PC-9 (cell line): ENCODE measurements at regions not wholly inside any gene's neighbourhood (a gene's known extent, or its start where the extent isn't known, plus 50 kb on each side); places are given as distances from the start of the nearest gene placed in this dataset.

Experiments
- CTCF ChIP-seq: fragments of 200-600 bp; sonication (generic); conservative IDR thresholded peaks from 2 replicates; pipeline ENCODE4 v1.6.1; 2017; ENCODE audit warnings: mixed run types, antibody characterized with exemption, mild to moderate bottlenecking, moderate library complexity
- EZH2 ChIP-seq: fragments of 200-600 bp; sonication (generic); IDR thresholded peaks from 2 replicates; pipeline ENCODE4 v1.8.0; 2017; ENCODE audit warnings: antibody characterized with exemption, low read depth

- no peak for TF ChIP-seq EZH2
- TF ChIP-seq CTCF, result no peak
Observed at GRCh38 chr2:172230889-172231401, 128.2 kb upstream of the DLX2 start.
